ENCODE measurements at regions not wholly inside any gene's neighbourhood (a gene's known extent, or its start where the extent isn't known, plus 50 kb on each side); places are given as distances from the start of the nearest gene placed in this dataset.

DNA sequence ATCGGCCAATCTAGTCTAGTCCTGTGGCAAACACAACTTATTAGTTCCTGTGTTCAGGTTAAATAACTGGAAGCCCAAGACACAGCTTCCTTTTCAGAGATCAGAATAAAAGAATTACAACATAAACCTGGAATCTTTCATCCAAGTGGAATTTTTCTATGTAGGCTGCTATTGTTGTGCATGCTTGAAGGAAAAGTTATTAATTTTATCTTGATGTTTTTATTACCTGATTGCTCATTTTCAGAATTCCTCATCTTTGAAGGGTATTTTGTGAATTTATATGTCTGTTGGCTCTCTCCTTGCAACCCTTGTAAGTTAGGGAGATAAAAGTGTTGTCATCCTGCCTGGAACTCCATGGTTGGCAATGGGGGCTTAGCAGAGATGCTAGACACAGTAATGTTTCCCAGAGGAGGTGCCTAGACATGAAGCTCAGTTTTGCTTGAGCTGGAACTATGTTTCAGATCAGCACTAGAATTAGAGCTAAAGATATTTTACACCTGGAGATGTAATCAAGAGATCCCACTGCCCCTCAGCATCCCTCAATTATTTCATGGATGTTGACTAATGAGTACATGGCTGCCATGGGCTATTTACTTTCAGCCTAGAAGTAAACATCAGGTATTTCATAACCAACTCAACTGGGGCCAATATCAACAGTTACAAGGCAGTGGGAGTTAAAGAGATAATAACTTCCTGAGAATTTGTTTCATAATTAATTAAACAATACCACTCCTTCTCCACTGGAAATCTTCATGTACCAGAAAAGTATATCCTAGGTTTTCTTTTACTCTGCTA, 367.0 kb upstream of the MARCKS start:
- no peak for FAIRE-seq

DNA sequence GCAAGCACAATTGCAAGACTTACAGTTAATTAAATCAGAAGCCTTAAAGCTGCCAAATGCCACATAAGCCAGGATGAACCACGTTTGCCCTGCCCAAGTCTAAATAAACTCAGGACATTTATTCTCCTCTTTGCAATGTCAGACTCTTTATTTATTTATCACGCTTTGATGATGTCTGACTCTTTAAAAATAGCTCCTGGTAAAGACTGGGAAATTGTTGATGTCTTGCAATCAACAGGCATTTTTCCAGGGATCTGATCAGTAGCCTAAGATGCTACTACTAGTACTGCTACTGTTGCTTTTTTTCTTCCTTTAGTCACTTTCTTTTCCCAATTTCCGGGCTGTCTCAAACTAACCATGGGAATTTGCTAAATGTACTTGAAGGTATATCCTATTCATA, 365.8 kb upstream of the MARCKS start:
- no peak for FAIRE-seq

DNA sequence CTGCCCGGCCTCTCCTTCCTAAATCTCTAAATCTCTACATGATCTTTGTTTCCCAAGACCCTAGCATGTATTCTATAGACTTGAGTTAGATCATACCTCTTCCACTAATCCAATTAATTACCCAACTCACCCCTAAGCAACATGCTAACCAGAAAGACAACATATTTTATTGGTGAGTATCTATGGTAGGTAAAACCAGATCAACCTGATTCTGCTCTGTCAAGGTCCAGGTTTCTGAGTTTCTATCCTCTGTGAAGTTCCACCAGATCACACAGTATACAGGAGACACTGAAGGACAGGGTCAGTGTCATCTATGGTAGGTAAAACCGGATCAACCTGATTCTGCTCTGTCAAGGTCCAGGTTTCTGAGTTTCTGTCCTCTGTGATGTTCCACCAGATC, 363.2 kb upstream of the MARCKS start:
- no peak for FAIRE-seq

- FAIRE-seq, result no peak
These were observed 361.6 kb upstream of the MARCKS start for GRCh38 chr6:113495521-113495920.

DNA sequence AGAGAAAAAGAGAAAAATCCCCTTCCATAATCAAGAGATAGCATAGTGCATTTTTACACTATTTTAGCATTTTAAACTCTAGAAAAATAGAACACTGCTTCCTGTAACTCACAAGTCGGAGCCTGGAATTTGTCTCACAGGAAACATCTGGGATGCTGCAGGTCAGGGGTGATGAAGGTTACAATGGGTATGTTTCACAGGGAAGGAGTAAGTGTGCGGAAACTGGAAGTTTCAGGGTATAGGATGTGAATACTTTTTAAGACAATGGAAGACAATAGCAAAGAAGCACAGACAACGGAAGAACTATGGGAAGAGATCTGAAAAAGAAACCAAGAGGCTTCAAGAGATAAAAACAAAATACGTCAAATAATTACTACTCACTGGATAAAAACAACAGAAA, 361.0 kb upstream of the MARCKS start:
- FAIRE-seq, result no peak

DNA sequence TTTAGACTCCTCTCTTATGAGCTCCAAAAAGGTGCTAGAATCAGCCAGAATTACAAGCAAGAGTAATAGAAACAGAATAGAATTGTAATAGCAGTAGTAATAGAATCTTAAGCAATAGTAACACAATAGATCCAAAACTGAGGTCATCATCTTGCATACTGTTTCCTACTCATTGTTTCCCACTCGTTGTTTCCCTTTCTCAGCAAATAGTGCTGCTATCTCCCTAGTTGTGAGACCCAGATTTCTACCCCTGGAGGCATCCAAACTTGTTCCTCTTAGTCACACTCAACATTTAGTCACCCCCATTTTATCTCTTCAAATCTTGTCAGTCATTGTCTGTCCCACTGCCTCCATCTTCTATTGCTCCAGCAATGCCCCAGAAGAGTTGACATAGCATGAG, 356.9 kb upstream of the MARCKS start:
- no peak for FAIRE-seq

DNA sequence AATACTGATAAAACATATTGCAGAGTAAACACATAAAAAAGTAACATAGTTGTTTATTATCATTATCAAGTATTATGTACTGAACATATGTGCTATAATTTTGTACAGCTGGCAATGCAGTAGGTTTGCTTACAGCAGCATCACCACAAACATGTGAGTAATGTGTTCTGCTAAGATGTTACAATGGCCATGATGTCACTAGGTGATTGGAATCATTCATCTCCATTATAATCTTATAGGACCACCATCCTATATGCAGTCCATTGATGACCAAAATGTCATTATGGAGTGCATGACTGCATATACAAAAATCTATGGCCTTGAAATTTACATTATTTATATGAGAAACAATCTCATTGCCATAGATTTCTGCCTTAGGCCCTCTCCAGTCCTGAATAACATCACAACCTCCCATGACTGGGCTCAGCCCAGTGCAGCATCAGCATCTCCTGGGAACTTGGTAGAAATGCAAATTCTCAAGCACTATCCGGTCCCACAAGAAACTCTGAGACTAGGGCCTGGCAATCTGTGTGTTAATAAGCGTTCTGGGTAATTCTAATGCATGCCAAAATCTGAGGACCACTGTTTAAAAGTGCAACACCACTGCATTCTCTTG, 352.0 kb upstream of the MARCKS start:
- FAIRE-seq, result no peak

- no peak for FAIRE-seq
These were observed 348.9 kb upstream of the MARCKS start for GRCh38 chr6:113508249-113508648.

DNA sequence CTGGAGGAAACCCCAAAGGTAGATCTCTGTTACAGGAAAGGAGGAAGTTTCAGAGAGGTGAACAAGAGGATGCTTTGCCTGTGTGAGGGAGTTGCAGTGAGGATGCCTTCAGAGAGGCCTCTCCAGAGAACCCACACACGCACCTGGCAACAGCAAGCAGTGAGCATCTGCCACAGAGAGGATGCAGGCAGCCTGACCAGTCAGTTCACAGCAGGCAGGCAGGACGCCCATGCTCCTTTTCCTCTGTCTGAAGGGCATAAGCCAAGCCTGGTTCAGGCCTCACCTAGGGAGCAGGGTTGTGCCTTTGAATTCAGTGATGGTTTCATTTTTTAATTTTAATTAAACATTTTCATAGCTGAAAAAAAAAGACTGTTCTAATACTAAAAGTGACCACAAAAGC, 346.0 kb upstream of the MARCKS start:
- FAIRE-seq, result no peak

- FAIRE-seq, result no peak
These were observed 344.6 kb upstream of the MARCKS start for GRCh38 chr6:113512576-113512975.

GRCh38 chr6:113513086-113513485, 344.1 kb upstream of the MARCKS start:
- FAIRE-seq, result no peak

- FAIRE-seq, result no peak
These were observed 334.8 kb upstream of the MARCKS start for GRCh38 chr6:113522376-113522775.

DNA sequence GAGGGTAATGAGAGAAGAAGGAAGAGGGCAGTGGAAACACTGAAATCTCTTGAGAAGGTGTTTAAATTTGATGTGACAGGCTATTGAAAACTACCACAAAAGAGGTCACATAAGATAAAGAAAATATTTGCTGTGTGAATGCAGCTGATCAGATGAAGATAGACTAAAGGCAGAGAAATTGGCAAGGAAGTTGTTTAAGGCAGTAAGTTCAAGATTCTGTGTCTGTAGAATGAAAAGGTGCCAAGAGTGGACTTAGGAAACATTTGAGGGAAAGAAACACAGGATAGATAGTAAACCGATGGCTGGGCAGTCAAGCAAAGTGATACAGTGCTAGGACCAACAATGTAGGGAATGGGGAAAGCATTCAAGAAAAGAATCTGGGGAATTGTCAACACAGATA, 332.3 kb upstream of the MARCKS start:
- FAIRE-seq, result no peak

GRCh38 chr6:113526553-113526952, 330.6 kb upstream of the MARCKS start:
- FAIRE-seq, result no peak

DNA sequence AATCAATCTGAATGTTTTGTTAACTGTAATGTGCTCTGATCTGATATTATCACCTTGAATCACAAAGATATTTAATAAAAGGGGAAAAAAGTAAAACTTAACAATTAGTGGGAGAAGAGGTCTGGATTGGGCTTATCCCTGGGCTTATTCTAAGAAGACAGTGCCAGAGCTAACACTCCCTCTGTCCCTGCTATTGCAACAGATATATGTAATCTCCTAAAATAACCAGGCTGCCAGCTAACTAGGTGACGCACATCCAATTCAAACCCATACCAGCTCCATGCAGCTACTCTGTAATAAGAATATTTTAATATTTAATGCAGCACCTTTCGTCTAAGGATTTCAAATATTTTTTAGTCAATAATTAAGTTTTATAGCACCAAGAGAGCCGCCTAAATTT, 330.1 kb upstream of the MARCKS start:
- no peak for FAIRE-seq

- FAIRE-seq, result no peak
These were observed 329.0 kb upstream of the MARCKS start for GRCh38 chr6:113528111-113528510.

DNA sequence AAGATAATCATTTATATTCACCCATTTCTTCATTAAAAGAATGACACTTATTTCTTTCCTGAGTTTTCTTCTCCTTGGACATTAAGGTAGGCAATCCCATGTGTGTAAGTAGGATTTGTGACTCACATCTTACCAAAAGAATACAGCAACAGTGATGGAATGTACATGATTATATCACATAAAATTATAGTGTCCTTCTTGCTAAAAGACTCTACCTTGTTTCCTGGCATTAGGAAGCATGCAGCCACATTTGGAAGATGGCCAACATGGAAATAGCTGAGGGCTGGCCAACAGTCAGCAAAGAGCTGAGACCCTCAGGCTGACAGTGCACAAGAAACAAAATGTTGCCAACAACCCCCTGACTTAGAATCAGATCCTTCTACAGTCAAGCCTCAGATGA, 327.9 kb upstream of the MARCKS start:
- FAIRE-seq, result no peak

GRCh38 chr6:113529879-113530278, 327.3 kb upstream of the MARCKS start:
- FAIRE-seq, result no peak

- no peak for FAIRE-seq
These were observed 326.4 kb upstream of the MARCKS start for GRCh38 chr6:113530769-113531168.

GRCh38 chr6:113539202-113539601, 317.9 kb upstream of the MARCKS start:
- FAIRE-seq, result no peak

- no peak for FAIRE-seq
These were observed 317.5 kb upstream of the MARCKS start for GRCh38 chr6:113539623-113540022.

DNA sequence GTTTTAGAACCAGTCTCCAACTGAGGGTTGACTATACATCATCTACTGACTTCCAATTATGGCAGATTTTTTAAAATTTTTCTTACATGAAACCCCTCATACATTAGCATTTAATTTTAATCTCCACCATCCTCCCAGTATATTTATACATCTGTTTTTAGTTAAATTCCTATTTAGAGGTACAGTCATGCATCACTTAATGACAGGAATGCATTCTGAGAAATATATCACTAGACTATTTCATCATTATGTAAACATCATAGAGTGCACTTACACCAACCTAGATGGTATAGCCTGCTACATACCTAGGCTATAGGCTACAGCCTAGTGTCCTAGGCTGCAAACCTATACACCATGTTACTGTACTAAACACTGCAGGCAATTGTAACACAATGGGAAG, 316.7 kb upstream of the MARCKS start:
- FAIRE-seq, result no peak

DNA sequence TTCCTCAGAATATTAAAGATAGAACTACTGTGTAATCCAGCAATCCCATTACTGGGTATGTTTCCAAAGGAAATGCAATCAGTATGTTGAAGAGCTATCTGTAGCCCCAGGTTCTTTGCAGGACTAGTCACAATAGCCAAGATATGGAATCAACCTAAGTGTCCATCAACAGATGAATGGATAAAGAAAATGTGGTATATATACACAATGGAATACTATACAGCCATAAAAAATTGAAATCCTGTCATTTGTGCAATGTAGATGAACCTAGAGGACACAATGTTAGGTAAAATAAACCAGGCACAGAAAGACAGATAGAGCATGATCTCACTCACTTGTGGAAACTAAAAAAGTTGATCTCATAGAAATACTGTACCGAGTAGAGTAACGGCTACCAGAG, 306.0 kb upstream of the MARCKS start:
- no peak for FAIRE-seq

- FAIRE-seq, result no peak
These were observed 300.4 kb upstream of the MARCKS start for GRCh38 chr6:113556775-113557174.

DNA sequence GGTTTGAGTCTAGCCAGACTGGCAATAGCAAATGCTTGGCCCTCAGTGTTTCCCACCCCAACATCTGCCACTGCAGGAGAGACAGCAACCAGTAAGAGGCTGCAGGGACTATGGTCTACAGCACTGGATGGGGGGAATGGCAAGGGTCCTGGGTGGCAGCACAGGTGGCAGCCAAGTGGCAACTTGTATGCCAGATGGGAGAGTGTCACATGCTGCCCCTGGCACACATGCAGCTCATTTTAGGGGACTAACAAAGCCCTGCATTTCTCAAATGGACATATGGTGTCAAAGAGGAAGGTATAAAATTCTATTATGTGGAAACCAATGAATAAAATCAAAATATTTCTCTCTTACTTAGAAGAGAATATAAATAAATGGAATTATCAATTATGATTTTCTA, 298.7 kb upstream of the MARCKS start:
- FAIRE-seq, result no peak
